H7 (cell line): ENCODE measurements at regions not wholly inside any gene's neighbourhood (a gene's known extent, or its start where the extent isn't known, plus 50 kb on each side); places are given as distances from the start of the nearest gene placed in this dataset.
"Not testable (repeated sequence)": the region's sequence is repeated elsewhere in the genome, so short reads cannot be mapped to it uniquely, and the experiment has no call there.

Experiments used
- DNase-seq: peaks from one replicate; pipeline ENCODE4 v3.0.0; 2012
- H3K27me3 ChIP-seq: 2 replicates; pipeline ENCODE4 v1.6.0; 2011; ENCODE audit warnings: mild to moderate bottlenecking, low read length; ENCODE audit not compliant: control insufficient read depth, insufficient read depth
- H3K36me3 ChIP-seq: replicated peaks from 2 replicates; pipeline ENCODE4 v1.5.1; 2011; ENCODE audit warnings: low read length; ENCODE audit not compliant: control insufficient read depth, insufficient read depth
- H3K4me3 ChIP-seq: 2 replicates; pipeline ENCODE4 v1.5.1; 2011; ENCODE audit warnings: low read depth, mild to moderate bottlenecking, control low read depth, low read length, moderate library complexity; ENCODE audit not compliant: insufficient read depth

DNA sequence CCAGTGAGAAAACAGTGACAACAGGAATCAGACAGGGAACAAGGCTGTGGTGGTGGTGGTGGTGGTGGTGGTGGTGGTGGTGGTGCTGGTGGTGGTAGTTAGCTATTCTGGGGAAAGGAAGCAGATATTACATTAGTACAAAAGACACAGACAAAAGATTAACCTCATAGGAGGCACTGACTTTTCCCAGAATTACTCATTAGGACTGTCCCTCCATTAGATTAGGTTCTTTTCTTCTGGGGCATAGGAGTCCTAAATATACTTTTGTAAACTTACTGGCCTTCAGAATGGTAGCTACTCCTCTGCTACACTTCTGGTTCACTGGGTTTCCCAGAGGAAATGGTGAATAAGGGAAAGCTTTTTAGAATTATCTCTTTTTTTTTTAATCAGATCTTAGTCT, 156.6 kb upstream of the SEMA3D start:
- no peak for DNase-seq
- Histone ChIP-seq H3K27me3 (no peaks in the 10 kb centered on the region), H3K4me3 (no peak overlapping the region), H3K36me3 (no peaks in the 10 kb centered on the region)

DNA sequence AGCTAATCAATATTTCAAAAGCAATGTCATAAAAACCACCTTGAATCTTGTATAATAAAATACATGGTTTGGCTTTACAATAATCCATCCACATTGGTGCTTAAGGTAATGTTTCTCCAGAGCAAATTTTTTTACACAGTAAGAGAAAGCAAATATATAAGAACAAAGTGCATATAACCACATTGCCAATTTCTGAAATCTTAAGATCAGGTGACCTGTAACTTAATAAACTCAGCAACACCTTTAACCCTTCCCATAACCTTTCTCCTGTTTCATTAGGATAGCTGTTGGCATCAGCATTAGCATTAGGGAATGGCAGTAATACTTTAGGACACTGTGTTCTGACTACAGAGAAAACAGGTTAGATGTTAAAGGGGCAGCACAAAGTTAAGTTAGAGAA, 155.9 kb upstream of the SEMA3D start:
- no peak for DNase-seq
- Histone ChIP-seq H3K27me3 (no peaks in the 10 kb centered on the region), H3K4me3 (no peak overlapping the region), H3K36me3 (no peaks in the 10 kb centered on the region)

DNA sequence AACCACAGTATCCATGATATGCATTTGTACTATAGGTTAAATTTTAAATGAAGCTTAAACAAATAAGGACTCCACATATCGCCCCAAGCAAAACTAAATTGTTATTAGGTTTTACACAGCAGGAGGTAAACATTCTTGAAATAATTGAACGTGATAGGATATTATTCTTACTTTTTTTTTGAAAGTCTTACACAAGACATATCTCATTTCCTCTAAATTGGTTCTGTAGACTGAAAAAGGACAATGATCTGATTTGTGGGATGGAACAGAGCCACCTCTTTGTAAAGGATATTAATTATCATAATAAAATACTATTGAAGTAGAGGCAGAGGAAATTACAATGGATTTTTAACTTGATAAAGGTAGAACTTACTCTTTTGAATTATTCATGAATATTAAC, 155.1 kb upstream of the SEMA3D start:
- Histone ChIP-seq H3K36me3 (no peaks in the 10 kb centered on the region), H3K27me3 (no peaks in the 10 kb centered on the region), H3K4me3 (no peak overlapping the region)
- DNase-seq, result no peak

DNA sequence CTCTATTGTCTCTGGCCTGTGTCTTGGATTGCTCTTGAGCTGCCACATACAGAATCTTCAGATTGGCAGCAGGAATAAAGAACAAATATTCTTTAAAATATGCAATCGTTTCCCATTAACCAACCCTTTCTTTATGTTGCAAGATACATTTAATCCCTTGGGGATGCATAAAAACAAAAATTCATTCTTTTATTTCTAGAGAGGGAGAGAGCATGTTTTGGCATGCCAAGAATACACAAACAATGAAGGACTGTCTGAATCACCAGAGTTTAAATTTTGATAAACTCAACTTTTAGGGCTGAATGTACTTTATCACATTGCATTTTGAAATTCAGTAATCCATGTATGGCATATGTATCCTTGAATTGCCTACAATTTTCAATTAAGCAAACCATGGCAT, 154.3 kb upstream of the SEMA3D start:
- H3K27me3 ChIP-seq, result no peaks in the 10 kb centered on the region
- no peaks in the 10 kb centered on the region for H3K36me3 ChIP-seq
- H3K4me3 ChIP-seq, result no peak overlapping the region
- DNase-seq, result no peak

DNA sequence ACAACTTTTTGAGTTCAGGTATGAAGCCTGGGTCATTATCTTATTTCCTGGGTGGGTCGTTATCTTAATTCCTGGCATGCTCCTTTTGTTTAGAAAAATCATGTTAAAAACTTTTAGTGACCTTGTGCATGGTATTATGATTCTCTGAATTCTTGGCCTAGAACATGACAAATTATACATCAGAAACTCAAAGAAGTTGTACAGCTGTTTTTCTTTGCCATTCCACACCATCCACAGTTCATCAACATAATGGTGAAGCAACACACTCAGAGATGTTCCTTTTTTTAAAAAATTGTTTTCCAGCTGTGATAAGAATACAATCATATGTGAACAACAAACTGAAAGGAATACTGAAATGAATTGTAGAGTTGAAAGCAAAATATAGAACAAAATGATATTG, 149.2 kb upstream of the SEMA3D start:
- H3K27me3 ChIP-seq, result no peaks in the 10 kb centered on the region
- DNase-seq, result no peak
- no peak overlapping the region for H3K4me3 ChIP-seq
- no peaks in the 10 kb centered on the region for H3K36me3 ChIP-seq

DNA sequence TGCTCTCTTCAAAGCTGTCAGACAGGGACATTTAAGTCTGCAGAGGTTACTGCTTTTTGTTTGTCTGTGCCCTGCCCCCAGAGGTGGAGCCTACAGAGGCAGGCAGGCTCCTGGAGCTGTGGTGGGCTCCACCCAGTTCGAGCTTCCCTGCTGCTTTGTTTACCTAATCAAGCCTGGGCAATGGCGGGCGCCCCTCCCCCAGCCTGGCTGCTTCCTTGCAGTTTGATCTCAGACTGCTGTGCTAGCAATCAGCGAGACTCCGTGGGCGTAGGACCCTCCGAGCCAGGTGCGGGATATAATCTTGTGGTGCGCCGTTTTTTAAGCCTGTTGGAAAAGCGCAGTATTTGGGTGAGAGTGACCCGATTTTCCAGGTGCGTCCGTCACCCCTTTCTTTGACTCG, 148.3 kb upstream of the SEMA3D start:
- not testable (repeated sequence) for DNase-seq, H3K36me3 ChIP-seq, H3K4me3 ChIP-seq, H3K27me3 ChIP-seq

DNA sequence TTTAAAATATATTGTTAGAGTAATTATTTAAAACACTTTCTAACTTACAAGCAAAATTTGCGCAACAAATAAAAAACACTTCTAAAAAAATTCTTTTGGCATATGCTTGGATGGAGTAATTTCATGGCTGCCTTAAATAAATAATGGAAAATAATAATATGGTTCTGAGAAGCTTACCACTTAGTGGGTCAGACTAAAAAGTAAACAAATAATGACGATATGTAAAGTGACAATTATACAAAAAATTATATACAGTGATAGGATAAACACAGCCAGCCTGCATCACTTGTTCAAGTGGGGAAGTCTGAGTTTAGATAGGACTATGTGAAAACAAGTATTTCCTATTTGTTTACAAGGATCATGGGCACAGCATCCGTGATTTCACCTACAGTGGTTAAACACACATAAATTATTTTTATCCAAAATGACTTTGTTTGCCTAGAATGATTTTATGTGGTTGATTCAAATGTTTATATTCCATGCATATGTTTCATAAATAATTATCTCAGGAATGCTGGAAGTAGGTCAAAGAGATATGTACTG, 141.7 kb upstream of the SEMA3D start:
- Histone ChIP-seq H3K36me3 (no peaks in the 10 kb centered on the region), H3K27me3 (no peaks in the 10 kb centered on the region), H3K4me3 (no peak overlapping the region)
- DNase-seq, result no peak

DNA sequence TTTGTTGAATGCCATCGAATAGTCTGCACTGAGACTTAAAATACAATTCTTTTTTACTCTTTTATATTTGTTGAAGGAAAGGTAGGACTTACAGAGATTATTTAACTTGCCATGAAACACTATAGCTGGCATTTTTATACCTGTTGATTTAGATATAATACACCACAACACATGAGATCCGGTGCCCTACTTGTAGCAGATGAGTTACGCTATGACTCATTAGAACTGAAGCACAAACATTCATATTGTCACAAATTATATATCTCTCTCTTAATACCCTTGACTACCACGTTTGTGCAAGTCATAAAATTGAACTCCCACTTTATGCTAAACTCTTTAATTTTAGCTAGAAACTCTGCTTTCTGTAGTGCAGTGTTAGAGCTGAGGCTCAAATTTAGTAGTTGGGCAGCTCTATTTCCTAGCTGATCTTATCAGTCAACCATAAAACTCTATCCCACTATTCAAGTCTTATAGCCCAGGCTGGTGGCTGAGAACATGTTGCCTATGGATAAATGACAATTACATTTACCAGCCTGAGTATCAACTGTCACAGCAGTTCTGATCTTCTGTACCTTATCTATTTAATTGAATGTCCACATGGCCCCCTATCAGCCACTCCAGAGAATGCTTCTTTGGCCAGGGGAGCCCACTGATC, 137.4 kb upstream of the SEMA3D start:
- no peaks in the 10 kb centered on the region for H3K27me3 ChIP-seq

DNA sequence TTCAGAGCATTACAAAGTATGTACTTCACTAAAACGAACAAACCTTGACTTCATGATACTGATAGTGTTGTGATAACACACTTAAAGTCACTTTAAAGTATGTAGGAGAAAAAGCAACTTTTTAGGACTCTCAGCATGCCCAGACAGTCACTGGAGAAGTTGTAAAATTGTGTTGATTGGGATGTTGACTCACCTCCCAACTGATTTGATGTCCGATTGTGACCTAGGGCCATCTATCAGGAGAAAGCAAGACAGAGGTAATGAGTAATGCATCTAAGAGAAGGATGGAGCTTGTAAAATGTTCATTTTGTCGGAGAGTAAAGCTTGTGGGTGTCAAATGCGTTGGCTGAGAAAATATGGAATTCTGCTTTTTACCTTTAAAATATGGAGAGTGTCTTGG, 135.4 kb upstream of the SEMA3D start:
- Histone ChIP-seq H3K4me3 (no peak overlapping the region), H3K36me3 (no peaks in the 10 kb centered on the region), H3K27me3 (no peaks in the 10 kb centered on the region)
- no peak for DNase-seq

More for the DNA sequence above, 137.4 kb upstream of the SEMA3D start:
- no peaks in the 10 kb centered on the region for H3K36me3 ChIP-seq
- DNase-seq, result no peak
- H3K4me3 ChIP-seq, result no peak overlapping the region

DNA sequence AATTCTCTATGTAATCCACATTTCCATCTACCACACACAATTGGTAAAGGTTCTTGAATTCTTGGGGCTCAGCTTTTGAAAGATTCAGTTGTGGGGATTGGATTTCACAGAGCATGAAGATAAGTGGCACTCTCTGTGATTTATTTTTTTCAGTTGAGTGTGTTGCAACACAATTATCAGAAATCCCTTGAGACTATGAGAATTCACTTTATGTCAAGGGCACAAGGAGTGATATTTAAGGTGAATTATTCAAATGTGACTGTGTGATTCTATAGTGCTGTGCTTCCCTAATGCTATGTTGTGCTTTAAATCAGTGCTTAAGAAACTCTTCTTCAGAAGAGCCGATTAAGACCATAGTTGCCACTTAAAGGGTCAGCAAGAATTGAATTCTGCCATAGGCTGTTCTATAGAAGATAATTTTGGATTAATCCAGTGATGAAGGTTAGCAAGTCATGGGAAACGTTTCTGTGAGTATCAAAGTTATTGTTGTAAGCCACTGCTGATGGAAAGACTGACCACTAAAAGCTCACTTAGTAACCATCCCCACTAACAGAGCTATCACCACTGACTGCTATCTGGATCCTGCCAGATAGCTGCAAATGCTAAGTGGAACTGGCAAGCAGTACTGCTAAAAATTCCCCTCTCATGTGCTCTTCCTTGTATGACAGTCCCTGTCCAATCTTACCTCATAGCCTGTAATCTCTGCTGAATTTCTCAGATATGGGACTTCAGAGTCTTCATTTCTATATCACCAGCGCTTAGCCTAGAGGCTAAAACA, 134.0 kb upstream of the SEMA3D start:
- no peak for DNase-seq
- H3K36me3 ChIP-seq, result no peaks in the 10 kb centered on the region
- no peak overlapping the region for H3K4me3 ChIP-seq
- no peaks in the 10 kb centered on the region for H3K27me3 ChIP-seq

DNA sequence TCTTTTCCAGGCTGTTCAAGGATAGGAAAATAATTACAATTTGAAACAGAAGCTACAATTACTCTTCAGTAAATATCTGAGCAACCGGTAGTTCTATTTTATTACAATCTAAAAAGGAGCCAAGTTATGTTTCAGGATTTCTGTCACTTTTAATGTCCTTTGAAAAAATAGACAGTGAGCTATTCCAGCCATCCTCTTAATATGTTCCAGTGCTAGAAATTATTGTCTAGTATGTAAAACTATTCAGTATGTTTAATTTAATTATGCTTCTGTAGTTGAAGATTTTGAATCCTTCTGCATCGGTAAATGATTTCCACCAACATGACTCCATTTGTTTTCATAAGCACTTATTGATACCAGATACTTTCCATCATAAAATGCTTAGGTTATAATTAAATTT, 129.6 kb upstream of the SEMA3D start:
- Histone ChIP-seq H3K4me3 (no peak overlapping the region), H3K27me3 (no peaks in the 10 kb centered on the region), H3K36me3 (no peaks in the 10 kb centered on the region)
- no peak for DNase-seq

DNA sequence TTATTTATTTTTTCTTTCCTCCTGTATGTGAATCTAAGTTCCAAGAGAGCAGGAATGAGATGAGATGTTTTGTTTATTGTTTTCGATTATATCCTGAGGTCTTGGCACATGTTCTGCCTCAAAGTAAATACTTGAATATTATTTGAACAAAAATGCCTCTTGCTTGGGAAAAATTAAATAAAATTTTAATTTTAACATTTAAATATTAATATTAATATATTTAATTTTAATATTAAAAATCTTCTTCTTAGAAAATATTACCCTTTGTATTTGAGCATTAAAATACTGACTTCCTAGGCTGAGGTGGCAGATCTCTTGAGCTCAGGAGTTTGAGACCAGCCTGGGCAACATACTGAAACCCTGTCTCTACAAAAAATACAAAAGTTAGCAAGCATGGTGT, 123.4 kb upstream of the SEMA3D start:
- H3K27me3 ChIP-seq, result no peaks in the 10 kb centered on the region
- no peaks in the 10 kb centered on the region for H3K36me3 ChIP-seq
- no peak overlapping the region for H3K4me3 ChIP-seq
- no peak for DNase-seq

DNA sequence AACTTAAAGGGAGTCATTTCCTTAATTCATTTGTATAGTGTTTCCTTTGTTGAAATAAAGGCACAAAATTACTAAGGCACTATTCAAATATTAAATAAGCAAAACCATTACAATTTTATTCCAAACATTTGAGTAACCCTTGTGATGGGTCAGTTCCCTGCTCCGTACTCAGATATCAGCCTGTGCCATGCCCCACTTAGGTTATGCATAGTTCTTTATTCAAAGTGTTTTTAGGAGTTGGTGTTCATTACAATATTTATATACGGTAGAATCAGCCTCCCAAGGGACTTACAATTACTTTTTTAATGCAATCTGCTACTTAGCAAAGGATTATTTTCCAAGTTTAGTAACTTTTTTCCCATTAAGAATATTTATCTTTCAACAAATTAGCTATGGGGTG, 119.3 kb upstream of the SEMA3D start:
- DNase-seq, result no peak
- no peaks in the 10 kb centered on the region for H3K27me3 ChIP-seq
- no peaks in the 10 kb centered on the region for H3K36me3 ChIP-seq
- no peak overlapping the region for H3K4me3 ChIP-seq

DNA sequence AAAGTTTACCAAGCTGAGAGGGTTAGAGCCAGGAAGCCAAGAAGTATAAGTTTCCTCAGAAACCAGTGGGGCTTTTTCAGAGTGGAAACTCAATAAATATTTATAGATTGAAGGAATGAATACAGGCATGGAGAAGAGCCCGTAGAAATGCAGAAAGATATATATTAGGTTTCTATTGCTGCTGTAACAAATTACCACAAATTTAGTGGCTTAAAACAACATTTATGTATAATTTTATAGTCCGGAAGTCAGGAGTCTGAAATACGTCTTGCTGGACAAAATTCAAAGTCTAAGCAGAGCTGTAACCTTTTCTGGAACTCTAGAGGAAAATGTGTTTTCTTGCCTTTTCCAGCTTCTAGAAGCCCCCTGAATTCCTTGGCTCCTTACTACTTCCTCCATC, 107.3 kb upstream of the SEMA3D start:
- Histone ChIP-seq H3K27me3 (no peaks in the 10 kb centered on the region), H3K36me3 (no peaks in the 10 kb centered on the region), H3K4me3 (no peak overlapping the region)
- DNase-seq, result no peak

DNA sequence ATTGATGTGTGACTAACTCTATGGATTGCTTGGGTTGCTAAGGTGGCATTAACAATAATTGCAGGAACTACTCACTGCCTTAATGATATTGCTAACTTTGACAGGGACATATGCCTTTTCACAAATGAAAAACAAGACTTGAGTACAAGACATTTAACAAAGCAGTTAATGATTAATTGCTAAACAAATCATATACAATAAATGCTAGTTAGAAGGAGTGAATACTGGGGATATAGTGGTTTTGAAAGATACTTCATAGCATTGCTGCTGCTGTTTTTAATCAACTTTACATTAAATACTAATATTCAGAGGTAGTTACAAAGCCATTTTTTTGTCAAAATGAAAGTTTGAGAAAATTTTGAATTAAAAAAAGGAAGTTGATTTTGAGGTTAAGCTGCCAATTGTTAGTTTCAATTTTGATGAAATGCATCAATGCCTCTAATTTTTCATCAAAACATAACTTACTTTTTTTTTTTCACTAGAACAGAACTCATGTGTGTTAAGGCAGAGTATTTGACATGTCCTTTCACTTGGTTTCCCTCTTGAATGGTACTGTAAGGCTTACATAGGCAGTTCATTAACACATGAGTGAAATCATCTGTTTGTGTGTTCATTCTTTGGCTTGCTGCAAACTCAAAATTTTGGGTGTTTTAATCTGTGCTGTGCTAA, 106.2 kb upstream of the SEMA3D start:
- Histone ChIP-seq H3K4me3 (no peak overlapping the region), H3K27me3 (no peaks in the 10 kb centered on the region), H3K36me3 (no peaks in the 10 kb centered on the region)
- DNase-seq, result no peak
